ENCODE measurements at regions not wholly inside any gene's neighbourhood (a gene's known extent, or its start where the extent isn't known, plus 50 kb on each side); places are given as distances from the start of the nearest gene placed in this dataset.

DNA sequence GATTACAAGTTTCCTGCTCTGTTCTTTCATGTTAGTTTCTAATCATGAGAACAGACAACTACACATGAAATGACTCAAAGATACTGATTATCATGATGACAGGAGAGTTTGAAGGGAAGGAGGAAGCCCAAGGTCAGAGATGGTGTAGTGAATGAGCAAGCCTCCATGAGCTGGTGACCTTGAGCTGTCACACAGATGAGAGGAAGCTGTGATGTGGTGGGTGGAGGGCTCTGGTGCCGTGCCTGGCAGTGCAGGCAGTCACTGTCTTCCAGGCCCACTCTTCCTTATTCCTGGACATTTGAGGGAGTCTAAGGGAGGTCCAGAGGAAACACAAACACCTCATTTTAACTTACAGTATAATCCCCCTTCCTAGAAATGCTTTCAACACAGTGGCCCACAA lies 133.4 kb upstream of the ROPN1 start:
- TF ChIP-seq, protein P1, sequence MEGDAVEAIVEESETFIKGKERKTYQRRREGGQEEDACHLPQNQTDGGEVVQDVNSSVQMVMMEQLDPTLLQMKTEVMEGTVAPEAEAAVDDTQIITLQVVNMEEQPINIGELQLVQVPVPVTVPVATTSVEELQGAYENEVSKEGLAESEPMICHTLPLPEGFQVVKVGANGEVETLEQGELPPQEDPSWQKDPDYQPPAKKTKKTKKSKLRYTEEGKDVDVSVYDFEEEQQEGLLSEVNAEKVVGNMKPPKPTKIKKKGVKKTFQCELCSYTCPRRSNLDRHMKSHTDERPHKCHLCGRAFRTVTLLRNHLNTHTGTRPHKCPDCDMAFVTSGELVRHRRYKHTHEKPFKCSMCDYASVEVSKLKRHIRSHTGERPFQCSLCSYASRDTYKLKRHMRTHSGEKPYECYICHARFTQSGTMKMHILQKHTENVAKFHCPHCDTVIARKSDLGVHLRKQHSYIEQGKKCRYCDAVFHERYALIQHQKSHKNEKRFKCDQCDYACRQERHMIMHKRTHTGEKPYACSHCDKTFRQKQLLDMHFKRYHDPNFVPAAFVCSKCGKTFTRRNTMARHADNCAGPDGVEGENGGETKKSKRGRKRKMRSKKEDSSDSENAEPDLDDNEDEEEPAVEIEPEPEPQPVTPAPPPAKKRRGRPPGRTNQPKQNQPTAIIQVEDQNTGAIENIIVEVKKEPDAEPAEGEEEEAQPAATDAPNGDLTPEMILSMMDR (IDR thresholded peaks at IDR 0.05): no peak
- TF ChIP-seq EP300 (IDR thresholded peaks at IDR 0.05) (no peak), POLR2A (IDR thresholded peaks at IDR 0.05) (no peak)
